Fibroblast of the aortic adventitia (primary cell): ENCODE measurements at regions not wholly inside any gene's neighbourhood (a gene's known extent, or its start where the extent isn't known, plus 50 kb on each side); places are given as distances from the start of the nearest gene placed in this dataset.

Source experiments
- DNase-seq: peaks from one replicate; pipeline ENCODE4 v3.0.0-alpha.2; 2010; ENCODE audit warnings: low read depth
- H3K4me3 ChIP-seq: 2 replicates; pipeline ENCODE4 v1.5.1; 2011; ENCODE audit warnings: low read depth, mild to moderate bottlenecking, control low read depth, low read length, moderate library complexity
- TF ChIP-seq, protein P1 (sequence below): IDR thresholded peaks from 2 replicates; pipeline ENCODE4 v1.5.1; 2011; ENCODE audit warnings: mild to moderate bottlenecking, low read length, control low read depth, inconsistent platforms; ENCODE audit not compliant: insufficient read depth

DNA sequence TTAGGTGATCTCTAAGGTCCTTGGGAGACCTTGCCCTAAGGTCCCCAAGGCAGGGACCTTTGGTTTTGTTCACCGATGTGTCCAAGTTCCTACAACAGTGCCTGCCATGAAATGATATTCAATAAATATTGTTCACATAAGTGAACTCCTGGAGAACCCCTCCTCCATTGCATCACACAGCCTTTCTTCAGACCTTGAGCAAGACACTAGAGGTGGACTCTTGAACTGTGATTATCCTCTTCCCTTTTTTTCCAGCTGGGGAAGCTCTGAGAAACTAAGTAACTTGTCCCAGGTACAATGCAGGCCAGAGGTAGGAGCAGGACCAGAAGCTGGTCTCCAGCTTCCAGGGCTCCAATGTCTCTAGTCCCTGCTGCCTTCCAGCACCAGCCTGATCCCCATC lies 76.6 kb upstream of the LMO1 start:
- no peak for DNase-seq
- TF ChIP-seq, protein P1, sequence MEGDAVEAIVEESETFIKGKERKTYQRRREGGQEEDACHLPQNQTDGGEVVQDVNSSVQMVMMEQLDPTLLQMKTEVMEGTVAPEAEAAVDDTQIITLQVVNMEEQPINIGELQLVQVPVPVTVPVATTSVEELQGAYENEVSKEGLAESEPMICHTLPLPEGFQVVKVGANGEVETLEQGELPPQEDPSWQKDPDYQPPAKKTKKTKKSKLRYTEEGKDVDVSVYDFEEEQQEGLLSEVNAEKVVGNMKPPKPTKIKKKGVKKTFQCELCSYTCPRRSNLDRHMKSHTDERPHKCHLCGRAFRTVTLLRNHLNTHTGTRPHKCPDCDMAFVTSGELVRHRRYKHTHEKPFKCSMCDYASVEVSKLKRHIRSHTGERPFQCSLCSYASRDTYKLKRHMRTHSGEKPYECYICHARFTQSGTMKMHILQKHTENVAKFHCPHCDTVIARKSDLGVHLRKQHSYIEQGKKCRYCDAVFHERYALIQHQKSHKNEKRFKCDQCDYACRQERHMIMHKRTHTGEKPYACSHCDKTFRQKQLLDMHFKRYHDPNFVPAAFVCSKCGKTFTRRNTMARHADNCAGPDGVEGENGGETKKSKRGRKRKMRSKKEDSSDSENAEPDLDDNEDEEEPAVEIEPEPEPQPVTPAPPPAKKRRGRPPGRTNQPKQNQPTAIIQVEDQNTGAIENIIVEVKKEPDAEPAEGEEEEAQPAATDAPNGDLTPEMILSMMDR, result no peak
- no peak overlapping the region for H3K4me3 ChIP-seq

DNA sequence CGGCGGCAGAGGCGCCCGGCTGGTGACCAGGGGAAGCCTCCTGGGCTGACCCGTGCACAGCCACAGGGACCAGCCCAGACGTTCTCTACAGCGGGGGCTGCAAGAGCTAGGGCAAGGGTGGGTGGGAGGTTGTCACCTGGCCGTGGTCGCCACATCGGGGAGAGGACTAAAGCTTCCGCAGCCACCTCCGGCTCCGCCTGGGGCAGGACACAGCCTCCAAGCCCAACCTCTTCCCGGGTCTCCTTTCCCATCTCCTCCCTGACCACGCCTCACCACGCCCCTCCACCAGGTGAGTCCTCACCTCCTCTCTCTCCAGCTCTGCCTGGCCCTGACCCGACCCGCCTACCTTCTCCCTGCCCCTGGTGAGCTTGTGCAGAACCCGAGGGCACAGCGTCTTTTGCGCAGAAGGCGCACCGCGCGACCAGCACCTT lies 75.9 kb upstream of the LMO1 start:
- DNase-seq, result no peak
- TF ChIP-seq, protein P1, result no peak
- no peak overlapping the region for H3K4me3 ChIP-seq

DNA sequence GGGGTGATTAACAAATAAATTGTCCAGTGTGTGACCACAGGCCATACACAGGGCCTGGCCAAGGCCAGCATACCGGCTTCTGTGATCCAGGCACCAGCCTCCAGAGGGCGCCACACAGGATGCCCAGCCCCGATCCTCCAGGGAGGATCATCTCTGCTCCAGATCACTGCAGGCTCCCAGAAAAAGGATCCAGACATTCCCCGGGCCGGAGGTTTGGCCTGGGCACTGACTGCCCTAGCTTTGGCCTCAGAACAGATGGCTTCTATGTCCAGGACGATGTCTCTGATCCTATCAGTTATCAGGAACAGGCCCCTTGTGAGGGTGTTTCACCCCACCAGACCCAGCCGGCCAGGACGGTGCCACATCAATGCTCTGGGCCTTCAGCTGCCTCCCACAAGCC lies 74.5 kb upstream of the LMO1 start:
- DNase-seq, result peak; percentile 11
- no peak overlapping the region for H3K4me3 ChIP-seq
- TF ChIP-seq, protein P1, result peak; percentile 59

DNA sequence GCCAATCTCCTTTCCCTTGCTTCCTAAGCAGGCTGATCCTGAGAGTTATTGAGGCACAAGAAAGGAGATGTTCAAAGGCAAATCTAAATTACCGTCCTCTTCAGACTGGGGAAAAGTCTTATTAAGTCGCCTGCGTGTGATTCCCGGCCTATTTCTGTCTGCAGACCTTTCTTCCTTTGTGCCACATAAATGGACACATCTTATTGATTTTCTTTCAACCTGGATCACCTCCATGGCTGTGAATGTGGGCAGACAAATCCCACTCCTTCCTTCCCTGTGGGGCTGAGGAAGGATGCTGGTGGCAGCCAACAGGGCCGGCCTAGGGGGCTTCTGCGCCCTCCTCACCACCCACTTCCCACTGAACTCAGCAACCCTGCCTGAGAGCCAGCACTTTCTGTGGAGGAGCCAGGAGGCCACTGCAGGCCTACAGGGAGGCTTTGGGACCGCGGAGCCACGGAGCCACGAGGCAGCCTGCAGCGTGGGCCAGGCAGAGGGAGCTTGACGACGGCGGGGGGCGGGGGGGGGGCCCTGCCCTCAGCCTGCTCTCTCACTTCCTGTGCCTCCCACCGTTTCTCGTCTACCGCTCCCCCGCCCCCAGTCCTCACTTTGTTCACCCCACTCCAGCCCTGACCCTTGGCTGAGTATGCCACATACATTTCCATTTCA lies 73.6 kb upstream of the LMO1 start:
- no peak for DNase-seq
- TF ChIP-seq, protein P1, result no peak
- H3K4me3 ChIP-seq, result no peak overlapping the region

DNA sequence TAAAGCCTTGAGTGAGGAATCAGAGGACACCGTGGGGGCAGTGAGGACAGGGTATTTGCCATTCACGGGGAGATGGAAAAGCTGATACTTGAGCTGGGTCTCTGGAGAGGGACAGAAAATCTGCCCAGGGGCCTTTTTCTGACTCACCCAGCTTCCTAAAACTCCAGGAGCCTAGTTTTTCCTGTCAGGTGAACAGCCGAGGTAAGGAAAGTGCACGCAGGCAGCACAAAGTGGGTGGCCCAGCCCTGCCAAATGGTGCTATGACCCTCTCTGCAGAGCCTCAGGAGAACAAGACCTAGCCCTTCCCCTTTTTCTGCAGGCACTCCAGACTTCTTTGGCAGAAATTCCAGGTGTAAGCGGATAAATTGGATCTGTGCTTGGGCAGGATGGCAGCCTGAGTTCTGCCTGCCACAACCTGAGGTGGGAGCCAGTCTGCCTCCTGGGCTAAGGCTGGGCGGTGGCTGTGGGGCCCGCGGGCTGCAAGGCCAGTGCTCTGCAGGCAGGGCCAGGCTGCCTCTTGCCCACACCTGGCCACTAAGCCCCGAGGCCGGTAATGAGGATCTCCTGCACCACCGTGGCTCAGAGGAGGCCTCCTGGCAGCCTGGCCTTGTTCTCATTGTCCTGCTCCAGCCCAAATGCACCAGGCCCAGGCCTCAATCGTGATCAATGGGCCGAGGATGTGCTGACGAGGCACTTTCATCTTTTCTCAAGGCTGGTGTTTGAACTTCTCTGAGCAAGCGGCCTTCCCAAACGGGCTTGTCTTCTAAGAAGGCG lies 72.9 kb upstream of the LMO1 start:
- TF ChIP-seq, protein P1, result no peak
- H3K4me3 ChIP-seq, result no peak overlapping the region

DNA sequence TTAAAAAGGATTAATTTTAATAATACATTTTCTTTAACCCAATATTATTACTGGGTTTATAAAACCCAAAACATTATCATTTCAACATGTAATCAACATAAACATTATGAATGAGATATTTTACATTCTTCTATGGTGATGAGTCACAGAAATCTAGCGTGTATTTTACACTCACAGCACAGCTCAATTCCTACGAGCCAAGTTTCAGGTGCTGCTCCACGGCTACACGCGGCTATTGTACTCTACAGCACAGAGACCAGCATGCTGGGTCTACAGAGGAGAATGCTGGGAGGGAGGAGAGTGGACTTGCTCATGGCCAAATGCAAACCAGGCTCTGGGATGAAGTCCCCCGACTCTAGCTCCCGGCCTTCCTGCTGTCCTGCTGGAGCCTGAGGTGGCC lies 72.0 kb upstream of the LMO1 start:
- no peak overlapping the region for H3K4me3 ChIP-seq
- no peak for DNase-seq
- TF ChIP-seq, protein P1, result no peak

More for the DNA sequence above, 72.9 kb upstream of the LMO1 start:
- DNase-seq, result no peak

DNA sequence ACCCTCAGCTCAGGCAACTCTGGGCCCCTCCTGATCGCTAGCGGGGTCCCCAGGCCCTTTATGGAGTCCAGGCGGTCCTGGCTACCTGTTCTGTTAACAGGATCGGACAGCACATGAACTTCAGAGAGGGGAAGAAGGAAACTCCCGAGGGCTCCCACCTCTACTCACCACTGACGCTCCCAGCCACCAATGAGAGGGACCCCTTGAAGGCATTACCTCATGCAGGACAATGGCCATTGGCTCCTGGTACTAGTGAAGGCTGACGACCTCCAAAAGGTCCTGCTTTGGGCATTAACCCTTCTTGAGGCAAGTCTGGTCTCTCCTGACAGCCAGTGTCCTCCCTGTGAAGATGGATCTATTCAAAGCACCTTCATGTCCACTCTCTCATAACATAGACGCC lies 71.5 kb upstream of the LMO1 start:
- no peak for DNase-seq
- TF ChIP-seq, protein P1, result no peak
- no peak overlapping the region for H3K4me3 ChIP-seq
